Peyer's patch (tissue), 4 donors: ENCODE measurements at regions not wholly inside any gene's neighbourhood (a gene's known extent, or its start where the extent isn't known, plus 50 kb on each side); places are given as distances from the start of the nearest gene placed in this dataset.

Experiments
- DNase-seq, 3 donors: peaks; one replicate each; pipeline ENCODE4 v3.0.0-alpha.2; 2017 to 2019
- H3K27ac ChIP-seq, 4 donors: fragments of 200-600 bp; sonication (generic); one replicate each; pipeline ENCODE4 v1.5.1; 2016 to 2019
- H3K27me3 ChIP-seq, 2 donors: fragments of 200-600 bp; sonication (generic); one replicate each; pipeline ENCODE4 v1.5.1; 2019
- H3K36me3 ChIP-seq, 3 donors: fragments of 200-600 bp; sonication (generic); one replicate each; pipeline ENCODE4 v1.5.1; 2016 to 2019
- H3K4me1 ChIP-seq, 4 donors: fragments of 200-600 bp; sonication (generic); one replicate each; pipeline ENCODE4 v1.5.1; 2016 to 2019
- H3K4me3 ChIP-seq, 4 donors: fragments of 200-600 bp; sonication (generic); 1 replicate in 3 of 4; 2 replicates in 1 of 4; pipeline ENCODE4 v1.5.1; 2016 to 2019; ENCODE audit warnings: mild to moderate bottlenecking in 1 of 4
- H3K9me3 ChIP-seq, 4 donors: fragments of 200-600 bp; sonication (generic); one replicate each; pipeline ENCODE4 v1.5.1; 2016 to 2019; ENCODE audit warnings: mild to moderate bottlenecking in 1 of 4
- POLR2A ChIP-seq, 2 donors: fragments of 450-650 bp; IDR thresholded peaks; one replicate each; pipeline ENCODE4 v1.5.1; 2017; ENCODE audit warnings: antibody characterized with exemption in 2 of 2, mild to moderate bottlenecking in 2 of 2, moderate library complexity in 2 of 2
- TF ChIP-seq, protein P1 (sequence below), 6 experiments: fragments of 450-650 bp in 4 of 6; fragments of 200-600 bp in 2 of 6; sonication (generic) in 1 of 6; IDR thresholded peaks; one replicate each; pipeline ENCODE4 v1.5.1; 2017 to 2019; ENCODE audit warnings: antibody characterized with exemption in 6 of 6, mild to moderate bottlenecking in 3 of 6, moderate library complexity in 1 of 6

DNA sequence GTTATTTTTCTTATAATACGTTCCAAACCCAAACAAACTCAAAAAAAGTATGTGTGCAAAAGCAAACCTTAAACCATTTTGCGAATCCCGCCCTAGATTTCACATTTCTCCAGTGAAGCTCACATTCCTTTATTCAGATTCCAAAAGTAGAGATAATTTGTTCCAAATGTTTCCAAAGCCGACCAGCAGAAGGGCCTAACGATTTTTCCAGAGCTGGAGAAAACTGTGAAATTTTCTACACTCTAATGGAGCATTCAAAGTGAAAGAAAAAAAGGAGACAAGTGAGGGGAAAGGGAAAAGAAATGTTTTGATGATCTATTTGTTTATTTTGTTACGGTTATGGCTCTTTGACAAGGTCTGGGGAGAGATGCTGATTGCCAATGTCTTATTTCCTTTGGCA is 286.5 kb upstream of the SLC14A2 start:
- TF ChIP-seq POLR2A (IDR thresholded peaks at IDR 0.05), result no peak
- TF ChIP-seq, protein P1, sequence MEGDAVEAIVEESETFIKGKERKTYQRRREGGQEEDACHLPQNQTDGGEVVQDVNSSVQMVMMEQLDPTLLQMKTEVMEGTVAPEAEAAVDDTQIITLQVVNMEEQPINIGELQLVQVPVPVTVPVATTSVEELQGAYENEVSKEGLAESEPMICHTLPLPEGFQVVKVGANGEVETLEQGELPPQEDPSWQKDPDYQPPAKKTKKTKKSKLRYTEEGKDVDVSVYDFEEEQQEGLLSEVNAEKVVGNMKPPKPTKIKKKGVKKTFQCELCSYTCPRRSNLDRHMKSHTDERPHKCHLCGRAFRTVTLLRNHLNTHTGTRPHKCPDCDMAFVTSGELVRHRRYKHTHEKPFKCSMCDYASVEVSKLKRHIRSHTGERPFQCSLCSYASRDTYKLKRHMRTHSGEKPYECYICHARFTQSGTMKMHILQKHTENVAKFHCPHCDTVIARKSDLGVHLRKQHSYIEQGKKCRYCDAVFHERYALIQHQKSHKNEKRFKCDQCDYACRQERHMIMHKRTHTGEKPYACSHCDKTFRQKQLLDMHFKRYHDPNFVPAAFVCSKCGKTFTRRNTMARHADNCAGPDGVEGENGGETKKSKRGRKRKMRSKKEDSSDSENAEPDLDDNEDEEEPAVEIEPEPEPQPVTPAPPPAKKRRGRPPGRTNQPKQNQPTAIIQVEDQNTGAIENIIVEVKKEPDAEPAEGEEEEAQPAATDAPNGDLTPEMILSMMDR (IDR thresholded peaks at IDR 0.05), result no peak
- no peak overlapping the region for H3K4me3 ChIP-seq
- no peaks in the 10 kb centered on the region for H3K36me3 ChIP-seq
- H3K27ac ChIP-seq, result no peak overlapping the region
- no peaks in the 10 kb centered on the region for H3K4me1 ChIP-seq
- no peaks in the 10 kb centered on the region for H3K27me3 ChIP-seq
- H3K9me3 ChIP-seq, result no peaks in the 10 kb centered on the region
- no peak for DNase-seq

DNA sequence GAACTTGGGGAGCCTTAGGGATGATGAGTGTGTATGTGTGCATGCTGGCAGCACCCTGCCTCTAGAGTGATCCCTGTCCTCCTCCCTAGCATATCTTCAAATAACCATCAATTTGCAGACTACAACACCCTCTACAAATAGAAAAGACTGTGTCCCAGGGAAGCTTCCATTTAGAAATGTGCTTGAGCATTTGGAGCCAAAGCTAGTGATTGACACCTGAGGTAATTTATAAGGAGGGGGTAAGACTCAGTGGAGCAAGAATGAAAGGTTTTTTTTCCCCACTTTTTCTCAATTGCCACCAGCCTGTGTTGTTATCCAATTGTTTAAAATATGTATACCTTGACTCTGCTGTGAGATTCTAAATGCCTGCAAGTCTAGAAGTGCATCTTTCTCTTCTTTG is 286.0 kb upstream of the SLC14A2 start:
- Histone ChIP-seq H3K4me3 (no peak overlapping the region), H3K27me3 (no peaks in the 10 kb centered on the region), H3K9me3 (no peaks in the 10 kb centered on the region), H3K27ac (peak overlapping the region in 1 of 4 donors; percentile 10), H3K36me3 (no peaks in the 10 kb centered on the region), H3K4me1 (no peaks in the 10 kb centered on the region)
- no peak for DNase-seq
- TF ChIP-seq POLR2A (IDR thresholded peaks at IDR 0.05), result no peak
- TF ChIP-seq, protein P1 (IDR thresholded peaks at IDR 0.05), result no peak

DNA sequence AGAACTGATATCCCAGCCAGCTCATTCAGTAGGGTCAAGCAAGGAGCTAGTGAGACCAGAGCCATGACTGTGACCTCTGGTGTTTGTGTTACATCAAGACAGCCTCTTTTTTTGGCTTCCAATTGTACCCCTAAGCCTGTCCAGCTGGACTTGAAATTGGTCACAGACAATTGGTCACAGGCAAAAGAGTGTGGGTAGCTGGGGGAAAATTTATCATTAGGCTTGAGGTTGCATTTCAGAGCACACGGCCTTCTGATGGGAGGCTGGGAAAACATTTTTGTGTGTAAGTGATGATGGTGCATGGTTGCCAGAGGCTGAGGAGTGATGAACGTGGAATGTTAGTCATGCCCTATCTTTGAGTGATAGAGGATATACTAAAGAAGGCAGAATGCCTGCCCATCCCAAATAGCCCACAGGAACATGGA is 285.1 kb upstream of the SLC14A2 start:
- no peak overlapping the region for H3K27ac ChIP-seq

DNA sequence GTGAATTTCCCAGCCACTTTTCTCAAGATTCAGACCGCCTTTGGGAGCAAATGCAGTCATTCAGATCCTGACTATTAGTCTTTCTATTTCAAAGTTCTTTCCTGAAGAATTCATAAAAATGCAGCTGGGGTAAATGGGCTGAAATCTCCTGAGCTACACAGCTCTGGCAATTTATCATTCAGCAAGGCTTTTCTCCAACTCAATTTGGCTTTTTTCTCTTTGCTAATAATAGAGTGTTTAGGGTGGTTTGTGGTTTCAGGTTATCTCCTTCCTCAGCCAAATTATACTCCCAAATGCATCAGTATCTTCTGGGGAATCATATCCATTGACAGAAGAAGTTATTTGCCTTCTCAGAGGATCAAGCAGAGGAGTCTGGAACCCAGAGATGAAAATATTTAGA is 282.4 kb upstream of the SLC14A2 start:
- no peak overlapping the region for H3K4me3 ChIP-seq
- H3K36me3 ChIP-seq, result no peaks in the 10 kb centered on the region
- H3K9me3 ChIP-seq, result no peaks in the 10 kb centered on the region
- TF ChIP-seq POLR2A (IDR thresholded peaks at IDR 0.05), result no peak
- TF ChIP-seq, protein P1 (IDR thresholded peaks at IDR 0.05), result no peak
- no peaks in the 10 kb centered on the region for H3K27me3 ChIP-seq
- no peak for DNase-seq
- H3K4me1 ChIP-seq, result no peaks in the 10 kb centered on the region
- H3K27ac ChIP-seq, result no peak overlapping the region

More for the DNA sequence above, 285.1 kb upstream of the SLC14A2 start:
- H3K27me3 ChIP-seq, result no peaks in the 10 kb centered on the region
- no peaks in the 10 kb centered on the region for H3K36me3 ChIP-seq
- H3K9me3 ChIP-seq, result no peaks in the 10 kb centered on the region
- H3K4me1 ChIP-seq, result no peaks in the 10 kb centered on the region
- DNase-seq, result no peak
- no peak overlapping the region for H3K4me3 ChIP-seq
- TF ChIP-seq, protein P1 (IDR thresholded peaks at IDR 0.05), result no peak
- TF ChIP-seq POLR2A (IDR thresholded peaks at IDR 0.05), result no peak

DNA sequence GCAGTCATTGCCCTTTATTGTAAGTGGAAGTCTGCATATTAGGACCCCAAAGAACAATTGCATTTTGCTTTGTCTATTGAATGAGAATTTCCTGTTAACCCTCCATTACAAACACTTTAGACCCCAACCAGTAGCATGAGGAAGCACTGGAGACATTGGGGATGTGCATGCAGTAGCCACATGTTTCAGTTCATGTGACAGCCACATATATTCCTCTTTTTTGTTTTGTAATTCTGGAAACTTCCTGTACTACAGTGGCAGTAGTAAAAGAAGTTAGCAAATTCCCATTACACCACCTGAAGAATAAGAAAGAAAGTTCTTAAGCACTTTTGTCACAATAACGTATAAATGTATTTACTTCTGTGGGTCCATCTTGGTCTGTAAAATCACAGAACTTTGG is 281.1 kb upstream of the SLC14A2 start:
- Histone ChIP-seq H3K27ac (no peak overlapping the region), H3K9me3 (no peaks in the 10 kb centered on the region), H3K4me1 (no peaks in the 10 kb centered on the region), H3K36me3 (no peaks in the 10 kb centered on the region), H3K4me3 (no peak overlapping the region), H3K27me3 (no peaks in the 10 kb centered on the region)
- no peak for TF ChIP-seq POLR2A (IDR thresholded peaks at IDR 0.05)
- TF ChIP-seq, protein P1 (IDR thresholded peaks at IDR 0.05), result no peak
- no peak for DNase-seq
